ENCODE measurements at regions not wholly inside any gene's neighbourhood (a gene's known extent, or its start where the extent isn't known, plus 50 kb on each side); places are given as distances from the start of the nearest gene placed in this dataset.

GRCh38 chr1:14500041-14500440, 98.4 kb upstream of the KAZN start:
- no peak overlapping the region for H3K4me3 ChIP-seq
- intact Hi-C loops (cut with DNase I): no loop called here
- H3K27me3 ChIP-seq: peaks cover 5% of the 10 kb centered on the region
- H3K27ac ChIP-seq: no peak overlapping the region
- no peak for DNase-seq
- no peaks in the 10 kb centered on the region for H3K36me3 ChIP-seq (replicated peaks in 1 of 2)
- WGBS, 4 donors: 71 to 80% (median 75%) methylated on average over 4 of the region's 4 CpGs
- TF ChIP-seq POLR2A (IDR thresholded peaks at IDR 0.05) (no peak), CTCF (IDR thresholded peaks at IDR 0.05) (no peak)
- H3K4me1 ChIP-seq (replicated peaks in 1 of 2): no peaks in the 10 kb centered on the region
- H3K9me3 ChIP-seq (replicated peaks in 1 of 3): no peaks in the 10 kb centered on the region

GRCh38 chr1:14500912-14501311, 97.6 kb upstream of the KAZN start:
- intact Hi-C loops (cut with DNase I): no loop called here
- 89 to 96% (median 95%) methylated on average over 1 of the region's 1 CpG for WGBS, 4 donors
- no peak for DNase-seq
- Histone ChIP-seq H3K4me3 (no peak overlapping the region), H3K27me3 (no peaks in the 10 kb centered on the region), H3K4me1 (replicated peaks in 1 of 2) (no peaks in the 10 kb centered on the region), H3K27ac (no peak overlapping the region), H3K36me3 (replicated peaks in 1 of 2) (no peaks in the 10 kb centered on the region), H3K9me3 (replicated peaks in 1 of 3) (no peaks in the 10 kb centered on the region)
- TF ChIP-seq CTCF (IDR thresholded peaks at IDR 0.05) (no peak), POLR2A (IDR thresholded peaks at IDR 0.05) (no peak)

- Histone ChIP-seq H3K36me3 (replicated peaks in 1 of 2) (no peaks in the 10 kb centered on the region), H3K4me3 (no peak overlapping the region), H3K9me3 (replicated peaks in 1 of 3) (no peaks in the 10 kb centered on the region), H3K4me1 (replicated peaks in 1 of 2) (no peaks in the 10 kb centered on the region), H3K27me3 (no peaks in the 10 kb centered on the region), H3K27ac (no peak overlapping the region)
- WGBS, 4 donors: 64 to 76% (median 75%) methylated on average over 5 of the region's 5 CpGs
- no peak for TF ChIP-seq POLR2A (IDR thresholded peaks at IDR 0.05)
- no peak for TF ChIP-seq CTCF (IDR thresholded peaks at IDR 0.05)
- intact Hi-C loops (cut with DNase I): no loop called here
- DNase-seq: no peak
Observed at GRCh38 chr1:14504517-14504916, 94.0 kb upstream of the KAZN start.

- H3K4me3 ChIP-seq: no peak overlapping the region
- TF ChIP-seq POLR2A (IDR thresholded peaks at IDR 0.05): no peak
- no peak for TF ChIP-seq CTCF (IDR thresholded peaks at IDR 0.05)
- intact Hi-C loops (cut with DNase I): no loop called here
- no peaks in the 10 kb centered on the region for H3K36me3 ChIP-seq (replicated peaks in 1 of 2)
- H3K27me3 ChIP-seq: no peaks in the 10 kb centered on the region
- WGBS, 4 donors: 80 to 89% (median 87%) methylated on average over 11 of the region's 11 CpGs
- no peaks in the 10 kb centered on the region for H3K4me1 ChIP-seq (replicated peaks in 1 of 2)
- no peak for DNase-seq
- H3K27ac ChIP-seq: no peak overlapping the region
- no peaks in the 10 kb centered on the region for H3K9me3 ChIP-seq (replicated peaks in 1 of 3)
Observed at GRCh38 chr1:14506471-14507255, 91.8 kb upstream of the KAZN start.
